ENCODE measurements at regions not wholly inside any gene's neighbourhood (a gene's known extent, or its start where the extent isn't known, plus 50 kb on each side); places are given as distances from the start of the nearest gene placed in this dataset.

GRCh38 chr19:30215248-30215647, 156.9 kb upstream of the ZNF536 start:
- Histone ChIP-seq H3K4me3 (no peak overlapping the region), H3K27ac (no peak overlapping the region)
- no peak for DNase-seq (ENCODE audit: low spot score)
- no peak for TF ChIP-seq CTCF (IDR thresholded peaks at IDR 0.05)

GRCh38 chr19:30216453-30216852, 155.7 kb upstream of the ZNF536 start:
- Histone ChIP-seq H3K4me3 (no peak overlapping the region), H3K27ac (no peak overlapping the region)
- DNase-seq (ENCODE audit: low spot score) = no peak
- TF ChIP-seq CTCF (IDR thresholded peaks at IDR 0.05) = no peak

- no peak for DNase-seq (ENCODE audit: low spot score)
- Histone ChIP-seq H3K4me3 (no peak overlapping the region), H3K27ac (no peak overlapping the region)
- no peak for TF ChIP-seq CTCF (IDR thresholded peaks at IDR 0.05)
Measured at GRCh38 chr19:30217461-30217860, 154.7 kb upstream of the ZNF536 start.

- TF ChIP-seq CTCF (IDR thresholded peaks at IDR 0.05) = no peak
- Histone ChIP-seq H3K4me3 (no peak overlapping the region), H3K27ac (no peak overlapping the region)
- DNase-seq (ENCODE audit: low spot score) = no peak
Measured at GRCh38 chr19:30219702-30220101, 152.5 kb upstream of the ZNF536 start.

GRCh38 chr19:30221176-30221575, 151.0 kb upstream of the ZNF536 start:
- no peak overlapping the region for H3K4me3 ChIP-seq
- no peak for DNase-seq (ENCODE audit: low spot score)

GRCh38 chr19:30222428-30222873, 149.7 kb upstream of the ZNF536 start:
- TF ChIP-seq CTCF (IDR thresholded peaks at IDR 0.05) = no peak
- no peak for DNase-seq (ENCODE audit: low spot score)
- Histone ChIP-seq H3K4me3 (peak overlapping the region; percentile 9), H3K27ac (no peak overlapping the region)

More at GRCh38 chr19:30221176-30221575, 151.0 kb upstream of the ZNF536 start:
- no peak for TF ChIP-seq CTCF (IDR thresholded peaks at IDR 0.05)
- H3K27ac ChIP-seq = no peak overlapping the region

GRCh38 chr19:30222992-30223865, 149.0 kb upstream of the ZNF536 start:
- Histone ChIP-seq H3K4me3 (no peak overlapping the region), H3K27ac (no peak overlapping the region)
- no peak for DNase-seq (ENCODE audit: low spot score)
- no peak for TF ChIP-seq CTCF (IDR thresholded peaks at IDR 0.05)
